ENCODE measurements at regions not wholly inside any gene's neighbourhood (a gene's known extent, or its start where the extent isn't known, plus 50 kb on each side); places are given as distances from the start of the nearest gene placed in this dataset.
A peak's percentile ranks its signal among the peaks of the same experiment; 100 is the strongest.
"Not testable (repeated sequence)": the region's sequence is repeated elsewhere in the genome, so short reads cannot be mapped to it uniquely, and the experiment has no call there.

- peak; percentile 47 for DNase-seq (ENCODE audit: low read depth)
These were observed 279.2 kb downstream of the CXCL12 start for GRCh38 chr10:44105696-44106095.

- DNase-seq (ENCODE audit: low read depth) = peak; percentile 93
These were observed 282.1 kb downstream of the CXCL12 start for GRCh38 chr10:44102726-44103255.

- no peak for DNase-seq (ENCODE audit: low read depth)
These were observed 283.8 kb downstream of the CXCL12 start for GRCh38 chr10:44101082-44101481.

- DNase-seq (ENCODE audit: low read depth) = no peak
These were observed 285.4 kb downstream of the CXCL12 start for GRCh38 chr10:44099511-44099910.

- not testable (repeated sequence) for DNase-seq (ENCODE audit: low read depth)
These were observed 288.7 kb downstream of the CXCL12 start for GRCh38 chr10:44096217-44096616.

- no peak for DNase-seq (ENCODE audit: low read depth)
These were observed 295.2 kb downstream of the CXCL12 start for GRCh38 chr10:44089671-44090070.

- no peak for DNase-seq (ENCODE audit: low read depth)
These were observed 297.5 kb downstream of the CXCL12 start for GRCh38 chr10:44087403-44087802.

GRCh38 chr10:44083719-44084400 lies 301.0 kb downstream of the CXCL12 start:
- DNase-seq (ENCODE audit: low read depth) = no peak

GRCh38 chr10:44071479-44071878 lies 313.4 kb downstream of the CXCL12 start:
- peak; percentile 89 for DNase-seq (ENCODE audit: low read depth)

- no peak for DNase-seq (ENCODE audit: low read depth)
These were observed 314.6 kb downstream of the CXCL12 start for GRCh38 chr10:44070282-44070681.

GRCh38 chr10:44069573-44069972 lies 315.3 kb downstream of the CXCL12 start:
- DNase-seq (ENCODE audit: low read depth) = no peak

GRCh38 chr10:44068716-44069482 lies 316.0 kb downstream of the CXCL12 start:
- no peak for DNase-seq (ENCODE audit: low read depth)

- DNase-seq (ENCODE audit: low read depth) = no peak
These were observed 317.5 kb downstream of the CXCL12 start for GRCh38 chr10:44067432-44067831.

GRCh38 chr10:44066527-44067255 lies 318.2 kb downstream of the CXCL12 start:
- DNase-seq (ENCODE audit: low read depth) = no peak

GRCh38 chr10:44065788-44066526 lies 318.9 kb downstream of the CXCL12 start:
- DNase-seq (ENCODE audit: low read depth) = no peak

- DNase-seq (ENCODE audit: low read depth) = no peak
These were observed 319.7 kb downstream of the CXCL12 start for GRCh38 chr10:44064987-44065787.

- no peak for DNase-seq (ENCODE audit: low read depth)
These were observed 320.6 kb downstream of the CXCL12 start for GRCh38 chr10:44064317-44064716.

- no peak for DNase-seq (ENCODE audit: low read depth)
These were observed 321.2 kb downstream of the CXCL12 start for GRCh38 chr10:44063686-44064085.

GRCh38 chr10:44060719-44061118 lies 324.2 kb downstream of the CXCL12 start:
- DNase-seq (ENCODE audit: low read depth) = no peak

GRCh38 chr10:44060221-44060620 lies 324.7 kb downstream of the CXCL12 start:
- DNase-seq (ENCODE audit: low read depth) = no peak

- DNase-seq (ENCODE audit: low read depth) = no peak
These were observed 326.6 kb downstream of the CXCL12 start for GRCh38 chr10:44058259-44058658.

Measured in M059J (cell line).